NCI-H748 (cell line): ENCODE measurements at regions not wholly inside any gene's neighbourhood (a gene's known extent, or its start where the extent isn't known, plus 50 kb on each side); places are given as distances from the start of the nearest gene placed in this dataset.

Experiments
- DNase-seq: peaks from one replicate; lab custom pipeline; 2025; ENCODE audit not compliant: unreplicated experiment; lab: John Stamatoyannopoulos, UW

DNA sequence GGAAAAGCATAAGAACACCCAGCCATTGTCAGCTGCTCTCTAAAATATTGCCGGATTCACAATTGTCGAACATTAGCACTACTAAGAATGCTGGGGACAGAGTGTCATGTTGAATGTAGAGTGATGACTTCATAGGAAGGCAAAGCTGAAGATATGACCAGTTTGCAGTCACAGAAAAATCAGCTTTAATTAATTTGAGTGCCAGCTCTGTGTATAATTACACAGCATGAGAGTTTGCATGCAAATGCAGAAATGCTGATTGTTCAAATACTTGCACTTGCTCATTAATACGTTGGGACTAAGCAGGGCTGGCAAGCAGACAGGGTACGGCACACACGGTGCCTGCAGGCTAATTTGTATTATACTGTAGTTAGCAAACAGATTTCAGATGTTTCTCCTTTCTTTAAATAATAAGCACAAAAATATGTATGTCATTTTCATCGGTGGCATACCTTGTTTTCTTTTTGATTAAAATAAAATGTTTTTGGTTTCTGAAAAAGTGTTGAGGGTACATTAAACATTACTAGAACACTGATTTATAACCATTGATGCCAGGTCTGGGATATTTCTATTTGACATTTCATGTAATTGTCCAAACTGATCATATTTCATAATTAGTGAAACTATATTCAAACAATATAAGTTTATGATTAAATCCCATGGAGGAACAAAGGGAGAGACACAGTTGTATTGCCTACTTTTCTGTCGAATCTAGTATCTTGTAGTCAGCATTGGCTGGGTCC is 99.8 kb upstream of the ADGRL2 start:
- DNase-seq = peak; percentile 37

DNA sequence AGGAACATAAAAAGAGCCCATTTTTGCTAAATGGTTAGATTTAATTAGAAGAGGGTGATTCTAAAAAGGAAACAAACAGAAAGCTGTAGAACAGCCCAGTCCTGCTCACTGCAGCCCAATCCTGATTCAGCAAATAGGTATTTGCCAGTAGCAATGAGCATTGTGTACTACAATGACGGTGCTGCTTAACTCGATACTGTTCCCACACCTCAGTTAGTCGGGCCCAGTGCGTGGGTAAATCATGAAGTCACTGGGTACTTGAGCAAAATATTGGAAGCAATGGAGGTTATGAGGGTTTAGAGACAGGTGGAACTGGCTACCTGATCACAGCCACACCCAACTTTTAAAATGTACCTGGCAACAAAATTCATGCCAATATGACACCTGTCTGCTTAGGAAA is 101.5 kb upstream of the ADGRL2 start:
- peak; percentile 76 for DNase-seq

DNA sequence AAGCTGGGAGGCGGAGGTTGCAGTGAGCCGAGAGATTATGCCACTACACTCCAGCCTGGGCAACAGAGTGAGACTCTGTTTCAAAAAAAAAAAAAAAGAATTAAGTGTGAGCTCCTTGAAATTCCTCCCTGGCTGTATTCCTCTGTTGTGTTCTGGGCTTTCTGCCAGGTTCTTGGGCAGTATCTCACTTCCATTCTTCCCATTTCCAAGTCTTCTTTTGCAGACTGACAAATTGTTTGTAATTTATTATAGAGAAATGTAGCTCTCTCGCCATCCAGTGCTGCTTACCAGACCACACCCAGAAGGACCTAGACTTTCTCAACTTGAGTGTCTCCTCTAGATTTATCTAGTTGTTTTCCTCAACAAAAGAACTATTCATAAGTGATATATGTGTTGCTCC is 105.0 kb upstream of the ADGRL2 start:
- DNase-seq = no peak

DNA sequence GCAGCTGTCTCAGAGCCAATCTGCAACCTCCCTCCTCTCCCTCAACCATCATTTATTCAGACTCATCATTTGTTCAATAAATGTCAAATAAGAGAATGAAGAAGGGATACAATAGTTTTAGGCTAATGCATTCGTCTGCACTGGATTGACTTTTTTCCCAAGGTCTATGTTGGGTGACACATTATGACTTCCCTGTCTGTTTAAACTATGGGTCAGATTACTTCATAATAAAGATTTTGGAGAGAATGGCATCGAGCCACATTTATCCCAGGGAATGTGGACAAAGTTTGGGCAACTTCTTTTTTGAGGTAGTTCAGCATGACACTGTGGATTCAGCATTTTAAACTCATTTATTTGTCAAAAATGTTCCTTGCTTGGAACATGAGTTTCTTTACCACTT is 107.4 kb upstream of the ADGRL2 start:
- DNase-seq = no peak

DNA sequence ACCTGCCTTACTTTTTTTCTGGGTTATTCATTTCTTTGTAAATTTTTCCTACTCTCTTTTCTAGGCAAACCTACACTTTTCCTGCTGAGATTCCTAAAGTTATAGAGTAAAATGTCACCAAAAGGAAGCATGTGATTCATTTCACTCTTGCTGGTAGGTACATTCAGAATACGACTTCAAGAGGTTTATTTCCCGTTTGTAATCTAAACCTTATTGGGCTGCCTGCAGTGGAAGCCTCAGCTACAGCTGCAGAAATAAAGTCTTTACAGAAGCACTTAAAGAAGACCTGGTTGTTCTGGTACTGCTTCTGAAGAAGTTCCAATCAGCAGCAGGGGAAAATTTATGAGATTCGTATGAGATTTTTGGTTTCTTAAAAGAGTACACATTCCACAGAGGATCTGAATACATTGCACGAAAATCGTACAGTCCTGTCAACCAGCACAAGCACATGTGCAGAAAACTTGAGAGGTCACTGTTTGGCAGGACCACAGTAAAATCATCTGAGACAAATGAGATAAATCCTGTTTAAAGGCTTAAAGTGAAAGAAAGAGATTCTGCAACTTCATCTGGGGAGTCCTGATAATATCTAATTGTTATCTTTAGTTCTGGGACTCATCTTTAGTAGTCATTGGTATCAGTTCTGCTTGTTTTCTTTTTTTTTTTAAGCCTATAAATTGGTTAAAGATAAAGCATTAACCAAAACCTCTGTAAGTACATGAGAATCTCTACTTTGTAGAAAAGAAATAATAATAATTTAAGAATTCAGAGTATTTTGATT is 109.9 kb upstream of the ADGRL2 start:
- DNase-seq = no peak

DNA sequence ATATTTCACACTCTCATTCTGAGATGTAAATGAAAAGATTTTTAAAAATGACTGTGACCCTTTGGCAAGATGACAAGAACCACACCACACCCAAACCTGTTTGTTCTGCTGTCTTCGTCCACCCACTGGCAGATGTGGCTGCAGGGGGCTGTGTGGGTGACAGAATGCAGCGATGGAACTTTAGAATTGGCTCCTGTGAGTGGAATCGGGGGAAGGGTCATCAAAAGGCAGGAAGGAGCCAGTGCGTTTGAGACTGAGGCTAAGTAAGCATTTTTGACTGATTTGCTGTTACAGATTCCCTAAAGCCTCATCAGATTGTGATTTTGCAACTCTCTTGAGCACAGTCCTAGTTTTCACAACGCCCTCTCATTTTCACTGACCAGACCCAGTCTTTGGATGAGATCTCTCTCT is 111.2 kb upstream of the ADGRL2 start:
- peak; percentile 13 for DNase-seq

DNA sequence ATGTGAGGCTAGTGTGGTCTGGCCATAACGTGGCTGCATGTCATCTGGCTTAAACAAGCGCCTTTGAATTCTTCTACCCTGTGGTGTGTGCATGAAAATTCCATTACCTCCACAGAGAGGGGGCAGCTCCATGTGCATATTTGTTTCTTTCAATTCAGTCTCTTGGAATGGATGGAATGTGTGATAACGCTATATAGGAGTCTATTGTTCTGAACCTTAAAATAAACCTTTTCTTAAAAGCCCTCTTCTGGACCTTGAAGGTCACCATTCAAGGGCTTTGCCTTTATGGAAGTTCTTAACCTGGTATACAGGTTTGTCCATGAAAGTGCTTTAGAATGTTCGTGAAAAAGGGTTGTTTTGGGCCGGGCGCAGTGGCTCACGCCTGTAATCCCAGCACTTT is 118.2 kb upstream of the ADGRL2 start:
- no peak for DNase-seq

DNA sequence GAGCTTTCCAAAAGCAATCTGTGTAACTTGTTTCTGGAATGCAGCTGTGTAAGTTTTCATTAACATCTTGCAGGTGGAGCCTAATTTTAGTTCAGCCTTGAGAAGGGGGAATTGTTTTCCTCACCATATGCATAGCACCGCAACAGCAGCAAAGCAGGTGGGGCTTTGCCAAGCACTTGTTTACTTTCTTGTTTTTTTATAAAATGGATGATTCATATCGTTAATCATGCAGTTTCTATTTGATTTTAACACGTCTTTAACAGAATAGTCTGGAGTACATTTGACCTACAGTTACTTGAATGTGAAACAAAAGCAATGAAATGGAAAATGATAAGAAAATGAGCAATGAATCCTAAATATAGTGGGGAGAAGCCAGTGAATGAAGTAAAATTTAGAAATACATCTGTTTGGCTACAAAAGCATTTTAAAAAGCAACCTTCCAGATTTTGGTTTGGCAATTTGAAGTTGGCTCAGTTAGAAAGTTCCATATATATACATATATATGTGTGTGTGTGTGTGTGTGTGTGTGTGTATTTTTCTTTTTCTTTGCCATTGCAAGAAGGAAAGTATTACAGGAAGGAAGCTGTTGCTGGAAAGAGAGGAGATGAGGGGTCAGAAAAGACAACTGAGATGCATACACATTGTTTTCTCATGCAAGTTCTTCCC is 119.0 kb upstream of the ADGRL2 start:
- no peak for DNase-seq

DNA sequence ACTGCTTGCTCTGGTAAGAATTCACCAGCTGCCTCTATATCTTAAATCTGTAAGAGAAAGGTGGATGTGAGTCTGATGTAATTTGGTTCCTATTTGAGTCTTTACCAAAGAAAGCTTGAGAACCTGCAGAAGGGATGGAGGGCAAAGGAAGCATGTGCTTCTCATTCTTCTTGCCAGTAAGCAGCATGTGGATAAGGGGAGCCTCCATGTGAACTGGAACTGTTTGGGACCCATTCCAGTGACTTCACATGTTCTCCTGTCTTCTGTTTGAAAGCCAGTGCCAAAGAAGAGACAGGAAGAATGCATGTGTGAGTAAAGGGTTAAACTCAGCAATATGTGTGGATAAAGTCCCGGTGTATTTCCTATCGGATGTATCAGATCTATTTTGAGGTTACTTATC is 119.6 kb upstream of the ADGRL2 start:
- no peak for DNase-seq

DNA sequence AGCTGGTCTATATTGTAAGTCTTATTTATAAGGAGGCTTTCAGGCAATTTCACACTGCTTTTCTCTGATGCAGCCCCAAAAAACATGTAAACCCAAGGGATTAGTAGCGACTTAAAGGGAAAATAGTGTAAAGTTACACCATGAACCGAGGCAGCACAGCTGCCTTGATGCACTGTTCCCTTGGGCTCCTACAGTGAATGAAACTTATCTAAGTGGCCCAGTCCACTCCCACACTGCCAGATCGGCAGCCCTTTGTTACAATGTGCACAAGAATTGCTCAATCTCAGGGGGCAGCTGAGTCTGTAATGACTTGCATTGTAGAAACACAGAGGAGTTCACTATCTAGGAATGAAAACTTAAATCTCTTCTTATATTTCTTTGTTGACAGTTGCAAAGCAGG is 120.8 kb upstream of the ADGRL2 start:
- DNase-seq = no peak

DNA sequence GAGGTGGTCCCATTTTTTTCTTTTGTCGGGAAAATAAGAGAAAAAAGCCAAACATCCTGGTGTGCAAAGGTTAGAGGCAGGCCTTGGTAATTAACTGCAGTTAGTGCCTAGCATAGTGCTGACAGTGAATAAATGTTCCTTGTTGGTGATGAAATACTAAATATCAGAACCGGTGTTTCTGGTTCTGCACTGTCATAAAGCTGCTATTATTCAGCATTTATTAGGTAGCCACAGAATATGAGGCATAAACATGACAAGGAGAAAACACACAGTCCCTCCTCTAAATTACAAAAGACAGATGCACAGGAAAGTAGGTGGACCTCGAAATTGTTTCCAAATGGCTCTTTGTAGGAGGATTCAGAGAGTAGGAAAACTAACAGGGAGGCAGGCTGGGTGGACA is 122.0 kb upstream of the ADGRL2 start:
- DNase-seq = peak; percentile 46

DNA sequence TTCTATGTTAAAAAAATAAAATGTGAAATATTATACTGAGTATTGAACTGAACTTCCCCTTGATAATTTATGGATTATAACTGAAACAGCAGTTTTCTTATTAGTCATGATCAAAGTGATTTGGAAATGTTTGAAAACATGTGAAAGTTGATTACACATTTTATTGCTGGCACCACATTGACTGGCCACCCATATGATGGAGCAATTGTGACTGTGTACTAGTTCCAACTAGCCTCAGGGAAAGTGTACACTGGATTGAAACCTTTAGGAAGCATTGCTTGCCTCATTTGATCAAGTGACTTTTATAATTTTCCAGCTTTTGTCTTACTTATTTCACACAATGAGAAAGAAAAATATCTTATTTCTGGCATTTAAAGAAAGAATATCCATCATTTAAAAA is 128.0 kb upstream of the ADGRL2 start:
- no peak for DNase-seq

DNA sequence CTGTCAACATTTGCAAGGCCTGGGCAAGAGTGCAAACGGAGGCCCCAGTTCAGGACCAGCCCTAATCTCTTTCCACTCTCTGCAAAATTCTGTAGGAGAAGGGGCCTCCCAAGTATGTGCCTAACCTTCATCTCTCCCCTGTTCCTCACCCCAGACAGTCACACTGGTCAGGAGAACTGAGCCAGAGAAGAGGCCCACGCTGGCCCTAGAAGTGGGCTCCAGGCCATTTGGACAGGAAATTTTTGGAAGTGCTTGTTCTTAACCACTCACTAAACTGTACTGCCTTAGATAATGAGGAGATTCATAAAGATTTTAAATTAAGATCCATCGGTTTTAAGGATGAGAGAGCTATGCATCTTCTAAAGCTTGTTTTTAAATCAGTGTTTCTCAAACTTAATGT is 129.7 kb upstream of the ADGRL2 start:
- no peak for DNase-seq

DNA sequence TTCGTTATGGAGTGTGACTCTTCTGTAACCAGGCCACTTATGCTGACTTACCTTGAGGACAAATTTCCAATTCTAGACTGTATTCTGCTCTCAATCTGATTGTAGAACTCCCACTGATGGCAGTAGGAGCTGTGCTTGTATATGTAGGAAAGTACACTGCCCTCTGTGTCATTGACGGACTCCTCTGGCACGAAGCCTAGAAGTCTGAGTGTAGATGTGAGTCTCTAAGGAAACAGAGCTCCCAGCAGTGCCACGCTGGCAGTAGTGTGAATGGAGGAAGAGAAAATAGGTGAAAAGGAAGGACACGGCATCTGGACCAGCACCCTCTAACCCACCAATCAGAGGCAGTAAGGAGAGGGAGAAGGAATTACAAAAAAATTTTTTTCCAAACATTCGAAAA is 130.4 kb upstream of the ADGRL2 start:
- DNase-seq = peak; percentile 66

DNA sequence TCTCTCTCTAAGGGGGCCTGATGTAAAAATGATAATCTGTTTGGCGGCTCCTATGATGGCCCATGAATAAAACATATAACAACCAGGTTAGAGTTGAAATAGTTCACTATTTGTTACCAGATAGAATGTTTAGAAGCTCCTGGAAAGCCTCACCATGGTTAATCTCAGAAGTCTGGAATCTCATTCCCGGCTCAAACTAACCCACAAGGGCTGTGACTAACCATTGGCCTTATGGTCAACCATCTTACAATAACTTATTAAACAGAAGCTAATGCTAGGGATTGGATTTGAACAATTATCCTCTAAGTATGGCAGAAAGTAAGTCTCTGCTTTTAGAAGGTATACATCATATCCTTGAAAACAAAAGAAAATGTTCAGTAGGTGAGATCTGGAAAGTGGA is 134.1 kb upstream of the ADGRL2 start:
- no peak for DNase-seq

DNA sequence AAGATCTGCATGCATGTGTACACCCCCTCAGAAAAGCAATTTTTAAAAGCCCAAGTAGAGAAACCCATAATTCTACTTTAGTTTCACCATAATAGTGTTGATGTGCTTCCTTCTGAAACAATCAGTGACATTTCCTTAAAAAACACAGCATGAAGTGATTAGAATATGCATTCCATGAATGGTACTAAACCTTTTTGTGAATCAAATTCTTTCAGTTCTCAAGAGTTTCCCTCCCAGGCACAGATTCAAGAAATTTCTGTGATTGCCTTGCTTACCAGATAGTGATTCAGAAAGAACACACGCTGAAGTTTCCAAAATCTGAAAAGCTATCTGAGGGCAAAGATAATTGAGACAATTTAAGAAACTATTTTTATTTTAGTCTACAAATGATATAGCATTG is 136.4 kb upstream of the ADGRL2 start:
- no peak for DNase-seq

DNA sequence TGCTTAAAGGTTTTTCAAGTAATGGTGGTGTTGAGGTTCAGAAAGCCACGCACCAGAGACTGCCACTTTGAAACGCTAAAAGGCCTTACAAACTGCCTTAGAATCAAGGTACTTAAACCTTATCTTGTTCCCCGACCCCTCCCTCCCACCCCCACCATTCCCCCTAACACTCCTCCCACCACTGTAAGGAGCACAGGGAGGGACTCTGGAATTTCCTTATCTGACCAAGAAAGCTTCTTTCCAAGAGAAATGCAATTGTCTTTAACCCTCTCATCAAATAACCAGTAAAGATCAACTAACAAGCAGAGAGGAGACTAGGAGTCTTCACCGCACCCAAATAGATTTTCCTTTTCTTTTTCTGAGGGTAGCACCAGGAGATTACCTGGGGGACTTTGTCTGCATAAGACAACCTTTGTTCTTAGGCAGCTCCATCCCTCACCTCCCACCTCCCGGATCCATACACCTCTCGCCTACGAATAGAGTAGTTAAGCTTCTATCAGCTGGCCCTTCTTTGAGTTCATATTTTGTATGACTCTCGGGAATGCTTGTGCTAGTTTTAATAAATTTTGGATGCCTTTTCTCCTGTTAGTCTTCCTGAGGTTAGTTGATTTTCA is 137.7 kb upstream of the ADGRL2 start:
- DNase-seq = no peak

DNA sequence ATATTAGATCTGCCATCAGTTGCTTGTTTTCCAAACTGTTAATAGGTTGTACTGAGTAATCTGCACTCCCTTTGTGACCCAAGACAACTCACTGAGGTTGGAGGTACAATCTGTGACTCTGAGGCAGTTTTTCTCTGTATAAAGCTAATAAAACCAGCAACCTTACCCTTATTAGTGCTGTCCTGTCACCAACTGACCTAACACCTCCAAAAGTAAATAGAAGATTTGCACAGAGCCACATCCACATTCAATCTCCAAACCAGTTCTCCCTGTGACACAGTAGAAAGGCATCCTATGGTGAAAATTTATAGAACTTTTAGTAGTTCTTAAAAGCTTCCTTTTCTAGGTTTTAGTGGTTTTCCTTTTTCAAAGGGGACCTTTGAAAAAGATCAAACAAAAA is 140.4 kb upstream of the ADGRL2 start:
- DNase-seq = no peak

DNA sequence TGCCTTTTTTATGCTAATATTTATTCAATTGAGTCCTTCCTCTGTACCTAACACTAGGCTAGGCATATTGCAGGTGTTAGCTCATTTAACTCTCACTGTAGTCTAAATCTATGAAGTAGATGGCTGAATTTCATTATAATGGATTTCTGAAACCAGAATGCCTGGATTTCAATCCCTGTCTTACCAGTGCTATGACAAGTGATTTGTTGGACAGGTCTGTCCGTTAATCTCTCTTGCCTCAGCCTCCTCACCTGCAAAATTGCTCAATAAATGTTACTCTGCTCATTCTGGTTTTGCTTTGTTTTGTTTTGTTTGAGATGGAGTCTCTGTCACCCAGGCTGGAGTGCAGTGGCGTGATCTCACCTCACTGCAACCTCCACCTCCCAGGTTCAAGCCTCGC is 146.1 kb upstream of the ADGRL2 start:
- DNase-seq = no peak

DNA sequence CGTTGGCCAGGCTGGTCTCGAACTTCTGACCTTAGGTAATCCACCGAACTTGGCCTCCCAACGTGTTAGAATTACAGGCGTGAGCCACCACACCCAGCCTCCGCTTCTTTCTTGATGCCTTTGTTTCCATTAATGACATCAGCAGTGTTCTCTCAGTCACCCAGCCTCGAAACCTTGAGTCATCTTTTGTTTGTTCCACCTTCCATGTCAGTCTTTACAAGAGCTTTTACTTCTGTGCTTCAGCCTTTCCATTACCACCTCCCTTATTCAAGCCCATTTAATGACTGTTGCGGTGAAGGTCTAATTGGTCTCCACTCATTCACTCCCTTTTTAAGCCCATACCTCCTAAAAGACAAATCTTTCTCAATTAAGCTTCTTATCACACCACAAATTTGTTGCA is 146.6 kb upstream of the ADGRL2 start:
- no peak for DNase-seq

DNA sequence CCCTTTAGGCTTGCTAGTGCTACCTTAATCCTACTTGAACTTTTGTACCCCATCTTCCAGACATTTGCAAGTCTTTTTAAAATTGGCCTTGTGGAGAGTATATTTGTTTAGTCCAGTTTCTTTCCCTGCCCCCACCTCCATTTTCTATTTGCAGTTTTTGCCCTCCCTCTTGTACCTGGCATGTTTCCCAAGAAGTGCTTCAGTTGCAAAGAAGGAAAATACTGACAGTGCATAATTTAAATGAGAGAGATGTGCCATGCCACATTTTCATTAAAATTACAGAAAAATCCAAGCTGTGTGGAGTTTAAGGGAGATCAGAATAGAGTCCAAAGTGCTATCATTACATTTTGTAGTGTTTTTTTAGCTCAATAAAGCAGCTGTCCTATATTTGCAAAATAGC is 150.0 kb upstream of the ADGRL2 start:
- DNase-seq = no peak

DNA sequence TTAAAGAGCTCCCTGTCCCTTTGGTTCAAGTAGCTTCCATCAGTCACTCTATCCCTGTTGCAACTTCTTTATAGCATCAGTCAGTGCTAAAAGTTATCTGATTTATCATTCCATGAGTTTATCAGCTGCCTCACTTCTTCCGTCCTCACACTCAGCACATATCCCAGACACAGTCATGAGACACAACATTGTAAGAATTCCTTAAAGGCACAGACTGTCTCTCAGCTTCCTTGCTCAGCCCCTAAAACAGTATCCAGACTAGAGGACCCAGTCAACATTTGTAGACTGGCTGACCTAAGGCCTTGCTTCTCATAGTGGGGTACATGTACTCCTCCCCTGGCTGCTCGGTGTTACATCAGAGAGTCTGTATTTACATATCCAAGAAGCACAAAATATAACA is 164.9 kb upstream of the ADGRL2 start:
- no peak for DNase-seq
